Activated gamma-delta T cell treated with anti-CD3 and anti-CD28 coated beads, Interleukin-2, amount 50 U/mL, for 16 hours (primary cell): ENCODE measurements at regions not wholly inside any gene's neighbourhood (a gene's known extent, or its start where the extent isn't known, plus 50 kb on each side); places are given as distances from the start of the nearest gene placed in this dataset.
"Not testable (repeated sequence)": the region's sequence is repeated elsewhere in the genome, so short reads cannot be mapped to it uniquely, and the experiment has no call there.

Experiments used
- DNase-seq: peaks from one replicate; pipeline ENCODE4 v3.0.0-alpha.2; 2020; ENCODE audit warnings: low read depth

GRCh38 chr6:27617700-27618689, 145.1 kb upstream of the ZNF184 start:
- DNase-seq, result no peak

- DNase-seq, result no peak
Measured at GRCh38 chr6:27617046-27617687, 144.3 kb upstream of the ZNF184 start.

GRCh38 chr6:27616328-27617045, 143.6 kb upstream of the ZNF184 start:
- DNase-seq, result no peak

GRCh38 chr6:27611451-27611850, 138.5 kb upstream of the ZNF184 start:
- DNase-seq, result no peak

- no peak for DNase-seq
Measured at GRCh38 chr6:27608916-27609883, 136.3 kb upstream of the ZNF184 start.

- no peak for DNase-seq
Measured at GRCh38 chr6:27605401-27606342, 132.8 kb upstream of the ZNF184 start.

GRCh38 chr6:27604986-27605385, 132.1 kb upstream of the ZNF184 start:
- no peak for DNase-seq

GRCh38 chr6:27601668-27602254, 128.9 kb upstream of the ZNF184 start:
- no peak for DNase-seq

GRCh38 chr6:27599859-27600532, 127.1 kb upstream of the ZNF184 start:
- no peak for DNase-seq

- not testable (repeated sequence) for DNase-seq
Measured at GRCh38 chr6:27597031-27597567, 124.2 kb upstream of the ZNF184 start.

GRCh38 chr6:27593861-27594260, 121.0 kb upstream of the ZNF184 start:
- DNase-seq, result no peak

- DNase-seq, result no peak
Measured at GRCh38 chr6:27593200-27593818, 120.4 kb upstream of the ZNF184 start.

GRCh38 chr6:27592481-27593199, 119.7 kb upstream of the ZNF184 start:
- DNase-seq, result no peak

- no peak for DNase-seq
Measured at GRCh38 chr6:27591699-27592480, 119.0 kb upstream of the ZNF184 start.

GRCh38 chr6:27585316-27585715, 112.4 kb upstream of the ZNF184 start:
- DNase-seq, result not testable (repeated sequence)

- DNase-seq, result no peak
Measured at GRCh38 chr6:27584326-27584725, 111.4 kb upstream of the ZNF184 start.
